ENCODE measurements at regions not wholly inside any gene's neighbourhood (a gene's known extent, or its start where the extent isn't known, plus 50 kb on each side); places are given as distances from the start of the nearest gene placed in this dataset.
"Not testable (repeated sequence)": the region's sequence is repeated elsewhere in the genome, so short reads cannot be mapped to it uniquely, and the experiment has no call there.

DNA sequence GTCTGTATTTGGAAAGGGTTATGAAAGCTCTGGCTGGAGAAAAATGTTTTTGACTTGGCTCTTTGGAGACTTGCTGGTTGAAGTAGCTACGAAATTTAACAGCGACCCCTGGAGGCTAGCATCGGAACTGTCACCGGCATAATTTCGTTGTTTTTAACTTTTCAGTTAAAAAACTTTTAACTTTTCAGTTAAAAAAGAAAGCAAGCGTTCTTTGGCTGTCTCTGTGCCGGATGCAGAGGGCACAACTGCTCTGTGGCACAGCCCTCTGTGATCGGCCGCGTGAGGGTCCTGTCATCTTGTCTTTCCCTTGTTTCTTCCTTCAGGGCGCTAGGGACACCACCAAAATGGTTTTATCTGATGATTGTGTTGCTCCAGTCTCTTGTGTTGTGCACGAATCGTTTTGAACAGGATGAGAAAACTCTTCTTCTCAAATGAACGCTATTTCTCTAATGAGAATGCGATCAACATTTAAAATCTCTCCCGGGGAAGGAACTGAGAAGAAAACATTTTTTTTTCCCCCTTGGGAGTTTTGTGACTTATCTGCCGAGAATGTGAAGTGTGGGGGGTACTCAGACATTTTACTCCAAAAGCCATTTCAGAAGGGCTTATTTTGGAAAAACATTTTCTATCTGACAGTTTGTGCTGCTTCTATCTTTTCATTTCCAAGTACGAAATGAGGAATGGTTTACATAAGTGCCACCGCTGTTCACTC, 57.1 kb downstream of the ADCYAP1 start:
- peak; percentile 18 for DNase-seq (ENCODE audit: low read depth)

DNA sequence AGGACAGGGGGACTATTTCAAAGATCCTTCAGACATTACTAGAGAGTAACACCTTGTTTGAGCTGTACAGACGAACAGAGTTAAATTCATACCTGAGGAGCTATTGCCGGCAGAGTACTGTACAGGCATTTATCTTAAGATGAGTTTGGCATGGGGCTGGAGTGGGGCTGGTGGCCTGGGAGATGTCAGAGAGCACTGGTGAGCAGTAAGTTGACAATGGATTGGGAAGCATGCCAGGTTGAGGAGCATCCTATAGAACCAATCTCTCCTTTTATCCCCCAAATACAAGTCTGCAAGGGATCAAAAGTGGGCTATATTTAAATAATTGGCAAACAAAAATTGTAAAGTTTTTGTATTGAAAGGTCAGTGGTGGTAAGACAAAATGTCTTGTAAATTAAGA, 58.6 kb downstream of the ADCYAP1 start:
- no peak for DNase-seq (ENCODE audit: low read depth)

DNA sequence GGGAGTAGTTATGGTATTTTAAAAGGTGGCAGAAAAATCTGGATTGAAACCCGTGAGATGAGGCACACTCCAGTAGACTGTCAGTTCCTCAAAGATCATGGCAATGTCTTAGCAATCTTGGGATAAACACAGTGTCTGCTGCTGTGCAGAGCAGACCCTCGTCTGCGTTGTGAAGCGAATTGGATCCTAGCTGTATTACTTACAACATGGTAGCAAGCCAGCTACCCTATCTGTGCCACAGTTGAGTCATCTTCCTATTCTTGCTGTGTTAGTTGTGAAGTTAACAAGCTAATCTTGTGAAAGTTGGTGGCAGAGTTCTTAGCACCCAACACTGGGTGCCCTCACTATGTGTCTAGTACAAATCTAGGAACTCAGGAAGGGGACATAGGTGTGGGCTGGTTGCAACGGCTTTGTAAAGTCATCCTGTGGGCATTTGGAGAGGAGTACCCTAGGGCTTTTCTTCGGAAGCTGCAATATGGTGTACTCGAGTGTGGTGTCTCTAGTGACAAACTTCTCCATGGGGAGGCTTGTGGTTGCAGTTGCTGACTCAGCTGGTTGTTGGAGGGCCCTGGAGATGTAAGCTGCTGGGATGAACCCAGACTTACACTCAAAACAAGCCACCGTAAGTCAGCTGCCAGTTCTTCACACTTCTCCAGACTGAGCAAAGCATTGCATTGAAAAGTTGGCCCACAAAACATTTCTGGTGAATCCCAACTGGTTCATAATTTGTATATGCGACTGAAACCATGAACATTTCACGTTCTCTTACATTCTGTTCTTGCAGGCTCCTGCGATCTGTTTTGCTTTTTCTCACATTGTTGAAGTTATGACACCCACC, 61.5 kb downstream of the ADCYAP1 start:
- DNase-seq (ENCODE audit: low read depth), result no peak

DNA sequence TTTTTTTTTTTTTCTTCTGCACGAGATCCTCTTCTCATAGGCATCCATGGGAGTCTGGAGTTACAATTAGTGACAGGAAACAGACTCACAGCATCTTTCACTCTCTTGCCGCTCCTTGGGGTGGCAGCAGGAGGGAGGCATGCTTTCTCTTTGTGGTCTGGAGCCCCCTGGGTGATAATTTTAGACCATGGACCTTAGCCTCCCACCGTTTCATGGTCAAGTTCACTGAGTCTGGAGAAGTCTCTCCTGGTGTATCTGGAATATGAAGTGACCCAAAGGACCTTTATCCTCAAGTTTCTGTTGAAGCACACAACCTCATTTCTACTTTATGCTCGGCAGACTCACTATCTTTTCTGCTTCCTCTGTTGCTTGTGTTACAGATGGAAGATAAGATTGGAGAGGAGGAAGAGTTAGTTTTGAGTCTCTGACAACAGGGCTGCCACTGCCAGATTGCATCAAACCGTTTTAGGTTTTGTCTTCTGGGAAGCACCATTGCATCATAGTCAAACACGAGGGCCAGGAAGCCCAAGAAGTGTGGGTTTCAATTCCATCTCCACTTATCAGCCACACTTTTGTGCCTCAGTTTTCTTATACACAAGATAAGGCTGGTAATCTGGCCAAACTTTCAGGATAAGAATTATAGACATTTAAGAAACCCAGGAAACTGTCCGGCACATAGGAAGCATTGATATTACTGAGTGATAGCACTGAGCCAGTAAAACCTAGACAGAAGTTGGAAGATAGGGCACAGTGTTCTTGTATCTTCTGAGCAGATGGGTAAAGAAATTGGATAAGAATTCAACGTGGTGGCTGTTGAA, 62.3 kb downstream of the ADCYAP1 start:
- DNase-seq (ENCODE audit: low read depth), result no peak

DNA sequence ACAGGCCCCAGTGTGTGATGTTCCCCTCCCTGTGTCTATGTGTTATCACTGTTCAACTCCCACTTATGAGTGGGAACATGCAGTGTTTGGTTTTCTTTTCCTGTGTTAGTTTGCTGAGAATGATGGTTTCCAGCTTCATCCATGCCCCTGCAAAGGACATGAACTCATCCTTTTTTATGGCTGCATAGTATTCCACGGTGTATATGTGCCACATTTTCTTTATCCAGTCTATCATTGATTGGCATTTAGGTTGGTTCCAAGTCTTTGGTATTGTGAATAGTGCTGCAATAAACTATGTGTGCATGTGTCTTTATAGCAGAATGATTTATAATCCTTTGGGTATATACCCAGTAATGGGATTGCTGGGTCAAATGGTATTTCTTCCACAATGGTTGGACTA, 64.2 kb downstream of the ADCYAP1 start:
- DNase-seq (ENCODE audit: low read depth), result not testable (repeated sequence)

DNA sequence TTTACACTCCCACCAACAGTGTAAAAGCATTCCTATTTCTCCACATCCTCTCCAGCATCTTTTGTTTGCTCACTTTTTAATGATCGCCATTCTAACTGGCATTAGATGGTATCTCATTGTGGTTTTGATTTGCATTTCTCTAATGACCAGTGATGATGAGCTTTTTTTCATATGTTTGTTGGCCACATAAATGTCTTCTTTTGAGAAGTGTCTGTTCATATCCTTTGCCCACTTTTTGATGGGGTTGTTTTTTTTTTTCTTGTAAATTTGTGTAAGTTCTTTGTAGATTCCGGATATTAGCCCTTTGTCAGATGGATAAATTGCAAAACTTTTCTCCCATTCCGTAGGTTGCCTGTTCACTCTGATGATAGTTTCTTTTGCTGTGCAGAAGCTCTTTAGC, 64.6 kb downstream of the ADCYAP1 start:
- DNase-seq (ENCODE audit: low read depth), result not testable (repeated sequence)

DNA sequence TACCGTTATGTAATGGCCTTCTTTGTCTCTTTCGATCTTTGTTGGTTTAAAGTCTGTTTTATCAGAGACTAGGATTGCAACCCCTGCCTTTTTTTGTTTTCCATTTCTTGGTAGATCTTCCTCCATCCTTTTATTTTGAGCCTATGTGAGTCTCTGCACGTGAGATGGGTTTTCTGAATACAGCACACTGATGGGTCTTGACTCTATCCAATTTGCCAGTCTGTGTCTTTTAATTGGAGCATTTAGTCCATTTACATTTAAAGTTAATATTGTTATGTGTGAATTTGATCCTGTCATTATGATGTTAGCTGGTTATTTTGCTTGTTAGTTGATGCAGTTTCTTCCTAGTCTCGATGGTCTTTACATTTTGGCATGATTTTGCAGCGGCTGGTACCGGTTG, 69.9 kb downstream of the ADCYAP1 start:
- DNase-seq (ENCODE audit: low read depth), result not testable (repeated sequence)

DNA sequence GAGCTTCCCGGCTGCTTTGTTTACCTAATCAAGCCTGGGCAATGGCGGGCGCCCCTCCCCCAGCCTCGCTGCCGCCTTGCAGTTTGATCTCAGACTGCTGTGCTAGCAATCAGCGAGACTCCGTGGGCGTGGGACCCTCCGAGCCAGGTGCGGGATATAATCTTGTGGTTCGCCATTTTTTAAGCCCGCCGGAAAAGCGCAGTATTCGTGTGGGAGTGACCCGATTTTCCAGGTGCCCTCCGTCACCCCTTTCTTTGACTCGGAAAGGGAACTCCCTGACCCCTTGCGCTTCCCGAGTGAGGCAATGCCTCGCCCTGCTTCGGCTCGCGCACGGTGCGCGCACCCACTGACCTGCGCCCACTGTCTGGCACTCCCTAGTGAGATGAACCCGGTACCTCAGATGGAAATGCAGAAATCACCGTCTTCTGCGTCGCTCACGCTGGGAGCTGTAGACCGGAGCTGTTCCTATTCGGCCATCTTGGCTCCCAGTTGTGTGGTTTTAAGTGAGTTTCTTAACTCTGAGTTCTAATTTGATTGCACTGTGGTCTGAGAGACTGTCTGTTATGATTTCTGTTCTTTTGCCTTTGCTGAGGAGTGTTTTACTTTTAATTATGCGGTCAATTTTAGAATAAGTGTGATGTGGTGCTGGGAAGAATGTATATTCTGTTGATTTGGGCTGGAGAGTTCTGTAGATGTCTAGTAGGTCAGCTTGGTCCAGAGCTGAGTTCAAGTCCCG, 71.9 kb downstream of the ADCYAP1 start:
- not testable (repeated sequence) for DNase-seq (ENCODE audit: low read depth)

DNA sequence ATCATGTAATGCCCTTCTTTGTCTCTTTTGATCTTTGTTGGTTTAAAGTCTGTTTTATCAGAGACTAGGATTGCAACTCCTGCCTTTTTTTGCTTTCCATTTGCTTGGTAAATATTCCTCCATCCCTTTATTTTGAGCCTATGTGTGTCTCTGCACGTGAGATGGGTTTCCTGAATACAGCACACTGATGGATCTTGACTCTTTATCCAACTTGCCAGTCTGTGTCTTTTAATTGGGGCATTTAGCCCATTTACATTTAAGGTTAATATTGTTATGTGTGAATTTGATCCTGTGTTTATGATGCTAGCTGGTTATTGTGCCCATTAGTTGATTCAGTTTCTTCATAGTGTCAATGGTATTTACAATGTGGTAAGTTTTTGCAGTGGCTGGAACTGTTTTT, 72.7 kb downstream of the ADCYAP1 start:
- DNase-seq (ENCODE audit: low read depth), result not testable (repeated sequence)

DNA sequence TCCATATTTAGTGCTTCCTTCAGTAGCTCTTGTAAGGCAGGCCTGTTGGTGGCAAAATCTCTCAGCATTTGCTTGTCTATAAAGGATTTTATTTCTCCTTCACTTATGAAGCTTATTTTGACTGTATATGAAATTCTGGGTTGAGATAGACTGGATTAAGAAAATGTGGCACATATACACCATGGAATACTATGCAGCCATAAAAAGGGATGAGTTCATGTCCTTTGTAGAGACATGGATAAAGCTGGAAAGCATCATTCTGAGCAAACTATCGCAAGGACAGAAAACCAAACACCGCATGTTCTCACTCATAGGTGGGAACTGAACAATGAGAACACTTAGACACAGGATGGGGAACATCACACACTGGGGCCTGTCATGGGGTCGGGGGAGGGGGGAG, 73.1 kb downstream of the ADCYAP1 start:
- not testable (repeated sequence) for DNase-seq (ENCODE audit: low read depth)

DNA sequence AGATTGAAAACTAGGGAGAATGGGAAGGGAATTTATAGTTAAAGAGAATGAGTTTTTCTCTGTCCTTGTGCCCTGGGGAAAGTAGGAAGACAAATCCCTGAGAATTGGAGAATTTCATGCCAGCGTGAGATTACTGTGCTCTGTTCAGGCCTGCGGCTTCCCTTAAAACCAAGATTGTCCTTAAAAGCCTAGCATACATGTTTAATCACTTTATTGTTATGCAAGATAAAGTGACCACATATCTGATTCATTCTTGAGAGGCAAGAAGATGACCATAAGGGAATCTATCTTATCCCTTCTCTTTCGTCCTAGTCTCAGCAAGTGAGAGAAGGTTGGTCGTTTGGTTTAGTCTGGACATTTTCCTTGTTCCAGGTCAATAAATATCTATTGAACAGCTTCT, 75.9 kb downstream of the ADCYAP1 start:
- no peak for DNase-seq (ENCODE audit: low read depth)

DNA sequence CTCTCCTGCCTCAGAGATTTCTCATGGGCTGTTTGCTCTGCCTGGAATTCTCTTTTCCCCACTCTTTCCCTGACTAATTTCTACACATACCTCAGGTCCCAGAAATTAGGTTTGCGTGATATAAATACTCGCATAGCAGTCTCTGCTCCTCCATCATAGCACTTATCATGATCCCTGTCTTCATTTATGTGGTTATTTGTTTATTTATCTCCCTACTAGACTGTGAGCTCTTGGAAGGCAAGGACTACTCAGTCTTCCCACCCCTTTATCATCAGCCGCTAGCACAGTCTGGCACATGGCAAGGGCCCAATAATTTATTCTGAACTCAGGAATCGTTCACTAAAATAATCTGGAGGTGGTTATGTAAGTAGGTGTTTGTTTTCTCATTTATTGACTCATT, 79.3 kb downstream of the ADCYAP1 start:
- DNase-seq (ENCODE audit: low read depth), result no peak

DNA sequence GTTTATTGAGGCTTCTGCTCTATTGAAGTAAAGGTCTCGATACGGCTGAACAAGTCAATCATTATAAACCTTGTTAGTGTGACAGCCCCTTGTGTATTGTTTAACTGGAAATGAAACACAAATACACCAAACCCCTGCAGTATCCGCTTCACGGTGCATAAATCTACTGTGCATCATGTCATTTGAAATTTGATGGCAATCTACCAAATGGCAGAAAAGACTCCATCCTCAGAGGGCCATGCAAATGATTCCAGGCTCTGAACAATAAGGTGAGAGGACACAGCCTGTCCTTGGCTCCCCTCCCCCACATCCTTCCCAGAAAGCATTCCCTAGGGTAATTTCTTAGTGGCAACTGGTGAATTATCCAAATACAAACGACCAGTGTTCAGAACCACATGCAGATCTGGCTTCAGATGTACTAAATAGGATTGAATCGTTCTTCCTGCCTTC, 80.6 kb downstream of the ADCYAP1 start:
- no peak for DNase-seq (ENCODE audit: low read depth)

DNA sequence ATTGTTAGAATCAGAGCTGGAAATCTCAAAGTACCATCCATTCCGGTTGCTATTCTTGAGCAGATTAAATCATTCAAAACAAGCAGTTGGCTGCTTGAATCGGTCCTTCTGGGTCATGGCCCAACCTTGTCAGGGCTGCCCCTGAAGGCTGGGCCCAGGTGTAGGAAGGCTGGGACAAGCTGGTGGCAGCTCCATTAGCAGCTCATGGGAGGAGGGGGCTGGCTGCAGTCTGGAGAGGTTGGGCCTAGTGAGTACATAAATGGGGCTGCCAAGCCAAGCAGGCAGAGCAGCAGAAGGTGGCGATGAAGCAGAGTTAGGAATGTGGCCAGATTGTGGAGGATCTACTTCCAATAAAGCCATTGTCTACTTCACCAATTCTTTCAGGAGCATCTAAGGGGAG, 81.4 kb downstream of the ADCYAP1 start:
- DNase-seq (ENCODE audit: low read depth), result no peak

DNA sequence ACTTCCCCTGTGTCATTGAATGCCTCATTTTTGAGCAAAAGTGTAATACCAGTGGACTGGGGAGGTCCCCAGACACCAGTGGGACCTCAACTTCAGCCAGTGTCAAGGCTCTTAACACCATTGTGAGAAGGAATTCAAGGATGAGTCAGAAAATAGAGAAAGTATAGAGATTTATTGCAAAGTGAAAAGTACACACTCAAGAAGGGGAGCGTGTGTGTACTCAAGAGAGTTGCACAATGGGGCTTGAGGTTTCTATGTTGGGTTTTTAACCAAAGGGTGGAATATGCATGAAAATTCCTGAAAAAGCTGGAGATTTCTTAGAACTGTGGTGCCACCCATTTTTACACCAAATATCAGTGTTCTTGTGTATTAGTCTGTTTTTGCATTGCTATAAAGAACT, 81.9 kb downstream of the ADCYAP1 start:
- DNase-seq (ENCODE audit: low read depth), result no peak

DNA sequence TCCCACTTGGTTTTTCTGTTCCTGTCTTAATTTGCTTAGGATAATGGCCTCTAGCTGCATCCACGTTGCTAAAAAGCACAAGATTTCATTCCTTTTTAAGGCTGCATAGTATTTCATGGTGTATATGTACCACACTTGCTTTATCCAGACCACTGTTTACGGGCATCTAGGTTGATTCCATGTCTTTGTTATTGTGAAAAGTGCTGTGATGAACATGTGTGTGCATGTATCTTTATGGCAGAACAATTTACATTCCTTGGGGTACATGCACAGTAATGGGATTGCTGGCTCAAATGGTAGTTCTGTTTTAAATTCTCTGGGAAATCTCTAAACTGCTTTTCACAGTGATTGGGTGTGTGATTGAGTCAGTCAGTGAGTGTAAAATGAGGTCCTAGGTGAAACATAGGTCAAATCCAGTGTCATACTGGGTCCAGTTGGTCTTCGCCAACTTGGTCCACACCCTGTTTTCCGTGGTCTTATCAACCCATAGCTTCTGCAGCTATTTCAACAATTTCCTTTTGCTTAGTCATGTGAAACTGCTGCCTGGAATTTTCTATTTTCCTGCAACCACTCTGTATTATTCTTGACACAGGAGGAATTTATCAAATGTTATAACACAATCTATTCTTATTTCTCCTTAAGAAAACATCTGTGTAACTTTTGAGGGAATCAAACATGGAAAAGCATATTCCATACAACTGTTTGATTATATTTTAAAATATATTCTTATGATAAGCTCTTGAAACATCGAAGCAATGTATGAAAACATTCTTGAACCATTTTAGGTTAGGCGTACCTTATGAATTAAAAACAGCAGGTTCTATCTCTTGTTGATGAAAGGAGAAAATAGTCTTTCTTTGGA, 82.9 kb downstream of the ADCYAP1 start:
- DNase-seq (ENCODE audit: low read depth), result no peak

DNA sequence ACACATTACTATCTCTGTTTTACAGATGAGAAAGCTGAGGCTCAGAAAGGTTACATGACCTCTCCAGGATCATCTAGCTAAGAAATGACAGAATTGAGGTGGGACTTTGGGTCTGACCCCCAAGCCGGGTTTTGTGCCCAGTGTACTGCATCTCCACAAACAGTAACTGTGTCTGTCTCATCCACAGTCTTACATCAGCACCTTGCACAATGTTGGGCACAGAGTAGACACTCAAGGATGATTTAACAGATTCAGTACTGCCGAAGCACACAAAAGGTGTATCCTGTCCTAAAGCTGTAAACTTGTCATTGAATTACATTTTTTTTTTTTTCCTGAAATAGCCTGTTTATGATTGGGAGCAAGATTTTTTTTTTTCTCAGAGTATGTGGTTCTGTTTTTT, 84.8 kb downstream of the ADCYAP1 start:
- DNase-seq (ENCODE audit: low read depth), result no peak

DNA sequence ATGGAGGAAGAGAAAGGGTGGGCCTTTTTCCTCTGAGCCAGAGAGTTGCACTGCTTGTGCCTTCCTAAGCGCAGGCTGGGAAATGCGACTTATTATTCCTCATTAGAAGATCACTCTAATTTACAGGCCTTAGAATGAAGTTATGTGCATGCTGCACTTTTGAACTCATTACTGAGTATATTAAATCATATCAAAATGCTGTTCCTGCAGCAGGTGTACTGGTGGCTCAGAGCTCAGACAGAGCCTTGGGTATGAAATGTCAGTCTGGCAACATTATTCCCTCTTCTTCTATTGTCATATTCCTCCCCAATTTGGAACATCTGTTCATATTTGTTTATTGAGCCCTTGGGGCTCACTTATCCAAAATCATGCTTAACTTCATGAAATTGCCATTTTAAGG, 85.5 kb downstream of the ADCYAP1 start:
- DNase-seq (ENCODE audit: low read depth), result no peak

DNA sequence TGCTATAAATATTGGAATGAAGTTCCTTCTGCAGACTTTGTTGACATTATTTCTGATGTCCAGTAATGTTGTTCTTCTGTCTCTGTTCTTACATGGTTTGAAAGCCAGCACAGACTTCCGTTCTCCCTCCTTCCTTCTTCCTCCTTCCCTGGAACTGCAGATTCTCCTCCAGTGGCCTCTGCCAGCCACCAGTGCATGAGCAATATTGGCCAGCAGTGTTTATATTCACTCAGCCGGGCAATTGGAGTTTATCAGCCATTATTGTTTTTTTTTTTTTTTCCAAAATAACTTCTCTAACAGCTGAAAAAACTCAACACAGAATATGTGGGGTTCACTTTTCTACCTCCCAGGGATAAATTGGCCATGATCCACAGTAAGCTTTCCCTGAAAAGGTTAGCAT, 86.8 kb downstream of the ADCYAP1 start:
- no peak for DNase-seq (ENCODE audit: low read depth)

DNA sequence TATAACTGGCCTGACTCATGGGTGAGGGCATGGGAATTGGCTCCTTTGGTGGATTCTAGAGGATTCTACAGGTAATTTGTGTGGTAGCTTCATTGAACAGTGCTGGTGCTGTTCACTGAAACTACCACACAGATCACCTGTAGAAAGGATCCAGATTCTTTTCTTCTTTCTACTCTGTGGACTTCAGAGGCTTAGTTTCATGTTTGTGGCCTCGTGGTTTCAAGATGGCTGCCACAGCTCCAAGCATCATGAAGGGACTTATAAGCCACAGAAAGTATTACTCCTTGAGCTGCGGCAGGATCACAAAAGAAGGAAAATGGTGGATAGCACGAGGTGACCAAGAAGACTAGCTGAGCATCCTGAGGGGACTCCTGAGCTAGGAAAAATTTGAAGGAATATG, 88.9 kb downstream of the ADCYAP1 start:
- DNase-seq (ENCODE audit: low read depth), result no peak

DNA sequence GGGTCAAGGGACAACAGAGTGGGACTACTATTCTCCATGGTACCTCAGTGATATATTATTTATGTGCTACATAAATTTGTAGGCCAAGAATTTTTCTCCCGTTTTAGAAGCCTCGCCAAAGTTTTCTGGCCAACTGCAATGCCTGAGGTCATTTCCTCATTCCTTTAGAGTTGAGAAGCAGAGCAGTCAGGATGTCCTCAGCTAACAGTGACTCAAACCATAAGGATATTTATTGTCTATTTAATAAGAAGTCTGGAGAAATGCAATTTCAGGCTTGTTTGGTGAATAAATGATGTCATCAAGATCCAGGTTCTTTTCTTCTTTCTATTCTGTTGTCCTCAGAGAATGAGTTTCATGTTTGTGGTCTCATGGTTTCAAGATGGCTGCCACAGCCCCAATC, 91.0 kb downstream of the ADCYAP1 start:
- DNase-seq (ENCODE audit: low read depth), result no peak
